AG04449 (cell line): ENCODE measurements at regions not wholly inside any gene's neighbourhood (a gene's known extent, or its start where the extent isn't known, plus 50 kb on each side); places are given as distances from the start of the nearest gene placed in this dataset.

Experiments
- CTCF ChIA-PET: fragments of 350-600 bp; formaldehyde crosslinking; extraction: SDS; loops from one replicate; lab custom pipeline; 2021; ENCODE audit warnings: antibody characterized with exemption; lab: Yijun Ruan, JAX
- POLR2A ChIA-PET: fragments of 400-600, 350-600 bp; formaldehyde crosslinking; extraction: SDS; loops from one replicate; lab custom pipeline; 2020; ENCODE audit warnings: antibody characterized with exemption, inconsistent platforms; lab: Yijun Ruan, JAX
- DNase-seq: peaks from one replicate; pipeline ENCODE4 v3.0.0-alpha.2; 2010; ENCODE audit warnings: low read depth, low spot score
- H3K4me3 ChIP-seq: 2 replicates; pipeline ENCODE4 v1.5.1; 2011; ENCODE audit warnings: low read depth, mild to moderate bottlenecking, control low read depth, low read length
- TF ChIP-seq, protein P1 (sequence below): IDR thresholded peaks from one replicate; pipeline ENCODE4 v1.5.1; 2011; ENCODE audit warnings: mild to moderate bottlenecking, moderate library complexity, low read length, control low read depth, inconsistent platforms; ENCODE audit not compliant: insufficient read depth; ENCODE audit errors: missing control alignments

DNA sequence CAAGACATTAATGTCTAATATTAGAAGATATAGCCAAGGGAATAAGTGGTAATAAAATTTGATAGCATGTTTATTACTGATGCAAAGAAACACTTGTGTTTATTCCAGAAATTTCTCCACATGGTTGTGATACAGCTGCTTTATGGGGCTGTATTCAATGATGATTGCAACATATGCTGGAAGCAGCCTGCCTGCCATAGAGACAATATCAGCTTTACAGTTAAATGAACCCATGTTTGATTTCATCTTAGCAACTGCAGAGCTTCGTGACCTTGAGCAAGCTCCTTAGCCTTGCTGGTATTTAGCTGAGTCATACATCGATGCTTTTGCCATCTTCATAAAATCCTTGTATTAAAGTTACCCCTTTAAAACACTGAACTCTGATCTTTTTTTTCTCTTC lies 168.1 kb upstream of the STAC start:
- H3K4me3 ChIP-seq = no peak overlapping the region
- ChIA-PET POLR2A (no interaction called here), CTCF (interaction anchor here (1.2 kb wide), 1 partner anchor 329 kb away, joined by 6 read pairs; no protein-coding TSS in a partner anchor)
- TF ChIP-seq, protein P1, sequence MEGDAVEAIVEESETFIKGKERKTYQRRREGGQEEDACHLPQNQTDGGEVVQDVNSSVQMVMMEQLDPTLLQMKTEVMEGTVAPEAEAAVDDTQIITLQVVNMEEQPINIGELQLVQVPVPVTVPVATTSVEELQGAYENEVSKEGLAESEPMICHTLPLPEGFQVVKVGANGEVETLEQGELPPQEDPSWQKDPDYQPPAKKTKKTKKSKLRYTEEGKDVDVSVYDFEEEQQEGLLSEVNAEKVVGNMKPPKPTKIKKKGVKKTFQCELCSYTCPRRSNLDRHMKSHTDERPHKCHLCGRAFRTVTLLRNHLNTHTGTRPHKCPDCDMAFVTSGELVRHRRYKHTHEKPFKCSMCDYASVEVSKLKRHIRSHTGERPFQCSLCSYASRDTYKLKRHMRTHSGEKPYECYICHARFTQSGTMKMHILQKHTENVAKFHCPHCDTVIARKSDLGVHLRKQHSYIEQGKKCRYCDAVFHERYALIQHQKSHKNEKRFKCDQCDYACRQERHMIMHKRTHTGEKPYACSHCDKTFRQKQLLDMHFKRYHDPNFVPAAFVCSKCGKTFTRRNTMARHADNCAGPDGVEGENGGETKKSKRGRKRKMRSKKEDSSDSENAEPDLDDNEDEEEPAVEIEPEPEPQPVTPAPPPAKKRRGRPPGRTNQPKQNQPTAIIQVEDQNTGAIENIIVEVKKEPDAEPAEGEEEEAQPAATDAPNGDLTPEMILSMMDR = no peak
- DNase-seq = peak; percentile 7

DNA sequence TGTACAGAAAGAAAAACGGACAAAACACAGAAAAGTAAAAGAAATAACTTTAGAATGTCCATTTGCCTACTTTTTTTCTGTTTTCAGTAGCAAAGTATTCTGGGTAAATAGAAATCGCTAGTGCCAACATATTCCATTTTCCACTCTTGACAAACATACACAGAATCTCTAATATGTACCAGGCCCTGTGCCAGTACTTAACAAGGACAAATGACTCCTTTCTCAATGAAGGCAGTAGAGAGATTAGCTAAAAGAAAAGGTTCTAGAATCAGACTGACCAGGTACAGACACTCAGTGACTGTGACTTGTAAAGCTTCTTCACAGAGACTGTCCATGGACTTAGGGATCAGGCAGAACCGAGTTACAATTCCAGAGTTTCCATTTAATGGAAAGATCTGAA lies 165.8 kb upstream of the STAC start:
- POLR2A ChIA-PET = no interaction called here
- no peak overlapping the region for H3K4me3 ChIP-seq
- no peak for DNase-seq
- TF ChIP-seq, protein P1 = no peak
- CTCF ChIA-PET = interaction anchor here (0.7 kb wide), 1 partner anchor 326 kb away, joined by 3 read pairs; no protein-coding TSS in a partner anchor

DNA sequence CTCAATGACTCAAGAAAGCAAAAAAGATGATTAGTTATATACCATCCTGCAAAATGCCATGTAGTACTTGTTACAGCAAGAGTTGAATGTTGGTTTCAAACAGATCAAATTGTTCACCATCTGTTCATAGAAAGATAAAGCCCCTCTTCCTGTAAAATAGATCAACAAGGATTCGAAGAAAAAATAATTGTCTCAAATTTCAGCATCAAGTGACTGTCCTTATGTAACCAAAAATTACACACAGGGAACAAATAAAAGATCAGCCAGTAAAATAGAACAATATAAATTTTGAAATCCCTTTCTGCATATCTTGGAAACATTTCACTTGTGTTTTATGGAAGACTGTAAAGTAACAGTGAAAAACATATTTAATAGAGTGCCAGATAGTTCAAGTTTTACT lies 165.1 kb upstream of the STAC start:
- TF ChIP-seq, protein P1 = no peak
- ChIA-PET CTCF (no interaction called here), POLR2A (no interaction called here)
- H3K4me3 ChIP-seq = no peak overlapping the region
- DNase-seq = no peak

DNA sequence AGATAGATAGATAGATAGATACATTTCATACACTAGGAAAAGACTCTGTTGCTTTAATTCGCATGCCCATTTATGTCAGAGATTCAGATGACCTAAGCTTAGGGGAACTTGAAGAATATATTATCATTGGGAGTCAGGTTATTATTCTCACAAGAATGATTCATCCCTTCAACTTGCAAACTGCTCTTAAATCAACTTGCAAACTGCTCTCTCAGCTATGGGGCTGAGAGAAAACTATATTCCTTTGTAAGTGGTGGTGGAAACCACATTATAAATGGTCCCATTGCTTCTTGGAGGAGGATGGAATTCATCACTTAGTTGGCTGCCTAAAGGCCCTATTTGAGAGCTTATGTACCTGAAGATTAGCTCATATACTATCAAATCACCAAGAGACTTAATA lies 160.9 kb upstream of the STAC start:
- ChIA-PET CTCF (no interaction called here), POLR2A (no interaction called here)
- TF ChIP-seq, protein P1 = no peak
- DNase-seq = peak; percentile 33
- no peak overlapping the region for H3K4me3 ChIP-seq

DNA sequence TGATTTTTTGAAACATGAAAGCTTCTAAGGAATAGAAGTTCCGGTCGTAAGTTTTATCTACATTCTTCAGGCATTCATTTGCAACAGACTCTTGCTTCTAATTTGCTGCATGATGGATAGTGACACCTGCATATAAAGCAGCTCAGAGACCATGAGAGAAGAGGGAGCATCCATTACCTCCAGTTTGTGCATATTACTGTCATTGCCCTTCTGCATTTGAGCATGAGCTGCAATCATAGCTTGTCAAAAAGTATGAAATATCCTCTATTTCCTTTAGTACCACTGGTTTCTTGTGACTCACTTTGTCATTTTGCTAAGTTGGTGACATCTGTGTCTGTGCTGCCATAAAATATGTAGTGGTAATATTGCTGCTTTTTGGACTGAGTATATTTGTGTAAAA lies 160.1 kb upstream of the STAC start:
- DNase-seq = no peak
- ChIA-PET CTCF (no interaction called here), POLR2A (no interaction called here)
- H3K4me3 ChIP-seq = no peak overlapping the region
- TF ChIP-seq, protein P1 = no peak

DNA sequence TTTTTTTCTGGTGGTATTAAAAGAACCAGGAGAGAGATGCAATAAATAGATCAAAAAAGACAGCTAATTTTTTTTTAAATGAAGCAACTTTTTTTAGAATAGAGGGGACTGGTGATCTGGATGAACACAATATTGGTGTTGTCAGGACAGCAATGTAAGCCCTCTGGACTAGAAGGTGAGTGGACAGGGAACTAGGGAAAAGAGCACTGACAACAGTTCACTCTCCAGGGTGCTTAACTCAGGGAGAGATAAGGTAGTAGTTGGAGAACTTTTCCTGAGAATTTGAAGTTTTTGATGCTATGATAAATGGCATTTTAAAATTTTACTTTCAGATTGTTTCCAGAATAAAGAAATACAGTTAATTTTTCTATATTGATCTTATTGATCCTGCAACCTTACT lies 158.3 kb upstream of the STAC start:
- TF ChIP-seq, protein P1 = no peak
- POLR2A ChIA-PET = no interaction called here
- DNase-seq = no peak
- H3K4me3 ChIP-seq = no peak overlapping the region
- CTCF ChIA-PET = no interaction called here
